ENCODE measurements at regions not wholly inside any gene's neighbourhood (a gene's known extent, or its start where the extent isn't known, plus 50 kb on each side); places are given as distances from the start of the nearest gene placed in this dataset.

GRCh38 chr14:42335918-42336317 is 729.2 kb downstream of the LRFN5 start:
- TF ChIP-seq, protein P1, sequence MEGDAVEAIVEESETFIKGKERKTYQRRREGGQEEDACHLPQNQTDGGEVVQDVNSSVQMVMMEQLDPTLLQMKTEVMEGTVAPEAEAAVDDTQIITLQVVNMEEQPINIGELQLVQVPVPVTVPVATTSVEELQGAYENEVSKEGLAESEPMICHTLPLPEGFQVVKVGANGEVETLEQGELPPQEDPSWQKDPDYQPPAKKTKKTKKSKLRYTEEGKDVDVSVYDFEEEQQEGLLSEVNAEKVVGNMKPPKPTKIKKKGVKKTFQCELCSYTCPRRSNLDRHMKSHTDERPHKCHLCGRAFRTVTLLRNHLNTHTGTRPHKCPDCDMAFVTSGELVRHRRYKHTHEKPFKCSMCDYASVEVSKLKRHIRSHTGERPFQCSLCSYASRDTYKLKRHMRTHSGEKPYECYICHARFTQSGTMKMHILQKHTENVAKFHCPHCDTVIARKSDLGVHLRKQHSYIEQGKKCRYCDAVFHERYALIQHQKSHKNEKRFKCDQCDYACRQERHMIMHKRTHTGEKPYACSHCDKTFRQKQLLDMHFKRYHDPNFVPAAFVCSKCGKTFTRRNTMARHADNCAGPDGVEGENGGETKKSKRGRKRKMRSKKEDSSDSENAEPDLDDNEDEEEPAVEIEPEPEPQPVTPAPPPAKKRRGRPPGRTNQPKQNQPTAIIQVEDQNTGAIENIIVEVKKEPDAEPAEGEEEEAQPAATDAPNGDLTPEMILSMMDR (IDR thresholded peaks at IDR 0.05; ENCODE audit: low read depth, low read length, poor library complexity, severe bottlenecking) = no peak
- TF ChIP-seq EZH2phosphoT487 (IDR thresholded peaks at IDR 0.05; ENCODE audit: borderline replicate concordance, low read length) = no peak
